K562 (cell line): ENCODE measurements at regions not wholly inside any gene's neighbourhood (a gene's known extent, or its start where the extent isn't known, plus 50 kb on each side); places are given as distances from the start of the nearest gene placed in this dataset.

Experiments
- ATAC-seq: fragments of 200-7000 bp; cut with Tn5 transposase; 3 replicates; pipeline ENCODE4 v1.9.1; 2020; ENCODE audit warnings: moderate library complexity
- BruUV-seq: library from RNA; stranded (reverse); fragments of 400-500 nt; replicated peaks from 2 replicates; lab custom pipeline; 2021; lab: Mats Ljungman, UMichigan
- CTCF ChIA-PET: fragments of 300-600 bp; formaldehyde crosslinking; extraction: SDS; loops from one replicate; lab custom pipeline; 2021; ENCODE audit warnings: low intra/inter-chr PET ratio; lab: Yijun Ruan, JAX
- POLR2A ChIA-PET: fragments of 300-600, 350-650 bp; sonication (Branson Sonifier 250); formaldehyde crosslinking; extraction: SDS; loops from one replicate; lab custom pipeline; 2021; ENCODE audit warnings: antibody characterized with exemption, inconsistent platforms; lab: Yijun Ruan, JAX
- DNase-seq, 4 experiments: peaks; one replicate each; pipeline versions ENCODE4 v3.0.0 to v3.0.0-alpha.2; 2011 to 2018; ENCODE audit warnings: low spot score in 3 of 4, mixed read lengths in 3 of 4; ENCODE audit errors: extremely low read depth in 1 of 4
- FAIRE-seq: peaks from 2 replicates; lab custom pipeline; 2011; peaks lifted over from hg19 to GRCh38; lab: Jason Lieb, UNC
- H2AFZ ChIP-seq: 2 replicates; pipeline ENCODE4 v1.6.0; 2011; ENCODE audit warnings: low read depth, low read length, control low read depth, inconsistent platforms
- H3K27ac ChIP-seq: fragments of 200-600 bp; 3 replicates; pipeline ENCODE4 v1.8.0; 2011; ENCODE audit warnings: low read depth, mild to moderate bottlenecking, control low read depth, inconsistent platforms, low read length, moderate library complexity, mixed read lengths; ENCODE audit errors: extremely low read depth
- H3K27me3 ChIP-seq, 2 experiments: fragments of 300-600 bp in 1 of 2; 2 replicates in 1 of 2; 3 replicates in 1 of 2; pipeline versions ENCODE4 v1.6.0 to v1.8.0; 2011; ENCODE audit warnings: inconsistent platforms in 2 of 2, low read length in 2 of 2, mild to moderate bottlenecking in 1 of 2, mixed read lengths in 1 of 2, moderate library complexity in 1 of 2; ENCODE audit not compliant: control insufficient read depth in 2 of 2, insufficient read depth in 2 of 2
- H3K36me3 ChIP-seq: fragments of 300-600 bp; 3 replicates; pipeline ENCODE4 v1.8.0; 2011; ENCODE audit warnings: mild to moderate bottlenecking, low read length, inconsistent platforms; ENCODE audit not compliant: control insufficient read depth, insufficient read depth
- H3K4me1 ChIP-seq, 2 experiments: fragments of 200-600 bp in 1 of 2; replicated peaks in 1 of 2; 2 replicates in 1 of 2; 3 replicates in 1 of 2; pipeline versions ENCODE4 v1.5.1 to v1.8.0; 2011; ENCODE audit warnings: inconsistent platforms in 2 of 2, low read length in 2 of 2, mild to moderate bottlenecking in 1 of 2, mixed read lengths in 1 of 2, moderate library complexity in 1 of 2; ENCODE audit not compliant: control insufficient read depth in 2 of 2, insufficient read depth in 2 of 2
- H3K4me2 ChIP-seq: 2 replicates; pipeline ENCODE4 v1.6.1; 2011; ENCODE audit warnings: low read length, control low read depth, inconsistent platforms, mixed read lengths; ENCODE audit not compliant: insufficient read depth
- H3K4me3 ChIP-seq: fragments of 200-600 bp; sonication (generic), shearing (Covaris generic); 2 replicates; pipeline ENCODE4 v1.5.1; 2016; ENCODE audit warnings: control low read depth, inconsistent platforms
- H3K79me2 ChIP-seq: fragments of 200-600 bp; 3 replicates; pipeline ENCODE4 v1.8.0; 2011; ENCODE audit warnings: low read length, inconsistent platforms; ENCODE audit not compliant: control insufficient read depth, insufficient read depth
- H3K9ac ChIP-seq, 2 experiments: 2 replicates each; pipeline versions ENCODE4 v1.6.0 to v1.6.1; 2011; ENCODE audit warnings: low read depth in 2 of 2, low read length in 2 of 2, control low read depth in 1 of 2, inconsistent platforms in 1 of 2, mild to moderate bottlenecking in 1 of 2, mixed read lengths in 1 of 2; ENCODE audit not compliant: insufficient read depth in 1 of 2
- H3K9me1 ChIP-seq: one replicate; pipeline ENCODE4 v1.6.0; 2011; ENCODE audit warnings: inconsistent platforms, mild to moderate bottlenecking, low read length, moderate library complexity; ENCODE audit not compliant: control insufficient read depth, insufficient read depth
- H3K9me3 ChIP-seq: replicated peaks from 2 replicates; pipeline ENCODE4 v1.5.1; 2011; ENCODE audit warnings: low read depth, low read length, inconsistent platforms; ENCODE audit not compliant: control insufficient read depth, insufficient read depth
- H4K20me1 ChIP-seq: replicated peaks from 2 replicates; pipeline ENCODE4 v1.6.1; 2011; ENCODE audit warnings: low read length, inconsistent platforms, mixed read lengths; ENCODE audit not compliant: control insufficient read depth, insufficient read depth
- CCAR2 ChIP-seq: fragments of 200-400 bp; formaldehyde crosslinking; IDR thresholded peaks from 2 replicates; pipeline ENCODE4 v1.6.1; 2017; ENCODE audit warnings: mild to moderate bottlenecking, low read depth, low read length
- EP300 ChIP-seq: IDR thresholded peaks from 2 replicates; pipeline ENCODE4 v1.6.1; 2012; ENCODE audit warnings: low read length, improper control_type of control experiment
- FOXP1 ChIP-seq: sonication (generic); formaldehyde crosslinking; IDR thresholded peaks from 2 replicates; pipeline ENCODE4 v1.8.0; 2022; ENCODE audit warnings: mild to moderate bottlenecking, missing genetic modification reagents
- KAT2B ChIP-seq: IDR thresholded peaks from one replicate; pipeline ENCODE4 v1.6.1; 2012; ENCODE audit warnings: low read depth, mild to moderate bottlenecking, control low read depth, inconsistent platforms, low read length, moderate library complexity
- KLF1 ChIP-seq: fragments of 450-650 bp; IDR thresholded peaks from 2 replicates; pipeline ENCODE4 v1.6.1; 2016; ENCODE audit warnings: missing genetic modification characterization, missing compliant biosample characterization
- MCM2 ChIP-seq: fragments of 450-650 bp; IDR thresholded peaks from 2 replicates; pipeline ENCODE4 v1.6.1; 2017; ENCODE audit warnings: low read depth, mild to moderate bottlenecking
- MCM5 ChIP-seq: fragments of 450-650 bp; IDR thresholded peaks from 2 replicates; pipeline ENCODE4 v1.6.1; 2016; ENCODE audit warnings: low read depth
- MYBL2 ChIP-seq, 2 experiments: fragments of 450-650 bp in 1 of 2; sonication (generic) in 1 of 2; formaldehyde crosslinking in 1 of 2; IDR thresholded peaks; 2 replicates each; pipeline versions ENCODE4 v1.6.1 to v1.8.1; 2017 to 2022; ENCODE audit warnings: borderline replicate concordance in 1 of 2, inconsistent platforms in 1 of 2, low read depth in 1 of 2, mild to moderate bottlenecking in 1 of 2, missing genetic modification reagents in 1 of 2, moderate library complexity in 1 of 2
- POLR2A ChIP-seq: fragments of 450-650 bp; conservative IDR thresholded peaks from 2 replicates; pipeline ENCODE4 v1.6.1; 2016
- RHOXF2B ChIP-seq: fragments of 250-450 bp; sonication (Bioruptor Pico); conservative IDR thresholded peaks from 2 replicates; pipeline ENCODE4 v1.5.1; 2021
- RNF2 ChIP-seq: sonication (generic); IDR thresholded peaks from 2 replicates; pipeline ENCODE4 v1.6.1; 2016
- SMARCA5 ChIP-seq: fragments of 450-650 bp; IDR thresholded peaks from 2 replicates; pipeline ENCODE4 v1.6.1; 2016
- TARDBP ChIP-seq: fragments of 450-650 bp; IDR thresholded peaks from 2 replicates; pipeline ENCODE4 v1.6.1; 2016
- ZFP30 ChIP-seq: fragments of 250-450 bp; sonication (Bioruptor Pico); IDR thresholded peaks from 2 replicates; pipeline ENCODE4 v1.8.0; 2022; ENCODE audit warnings: moderate library complexity, mild to moderate bottlenecking, inconsistent platforms, borderline replicate concordance
- WGBS: fragments of 100-300 bp; shearing (Covaris generic); methylation state at CpG from one replicate; pipeline ENCODE4 v1.1.6; 2016; ENCODE audit warnings: low coverage, mixed read lengths; ENCODE audit not compliant: insufficient coverage; ENCODE audit errors: missing lambda C conversion rate; 5-methylcytosine and 5-hydroxymethylcytosine counted together
- in situ Hi-C: fragments of 300-500 bp; cut with MboI; formaldehyde crosslinking; loops from 4 replicates; pipeline ENCODE4 v1.15.0; 2018; ENCODE audit warnings: inconsistent platforms, mixed read lengths
- intact Hi-C: fragments of 100-400 bp; cut with micrococcal nuclease; formaldehyde crosslinking; loops from 2 replicates; pipeline ENCODE4 v1.14.2; 2022
- TF ChIP-seq, protein P1 (sequence below): IDR thresholded peaks from 2 replicates; pipeline ENCODE4 v1.6.1; 2016; ENCODE audit warnings: missing genetic modification characterization, missing compliant biosample characterization
- TF ChIP-seq, protein P2 (sequence below): sonication (generic); formaldehyde crosslinking; IDR thresholded peaks from 2 replicates; pipeline ENCODE4 v1.8.1; 2023; ENCODE audit warnings: mild to moderate bottlenecking, missing genetic modification reagents
- TF ChIP-seq, protein P3 (sequence below): fragments of 450-650 bp; IDR thresholded peaks from 2 replicates; pipeline ENCODE4 v1.6.1; 2016

DNA sequence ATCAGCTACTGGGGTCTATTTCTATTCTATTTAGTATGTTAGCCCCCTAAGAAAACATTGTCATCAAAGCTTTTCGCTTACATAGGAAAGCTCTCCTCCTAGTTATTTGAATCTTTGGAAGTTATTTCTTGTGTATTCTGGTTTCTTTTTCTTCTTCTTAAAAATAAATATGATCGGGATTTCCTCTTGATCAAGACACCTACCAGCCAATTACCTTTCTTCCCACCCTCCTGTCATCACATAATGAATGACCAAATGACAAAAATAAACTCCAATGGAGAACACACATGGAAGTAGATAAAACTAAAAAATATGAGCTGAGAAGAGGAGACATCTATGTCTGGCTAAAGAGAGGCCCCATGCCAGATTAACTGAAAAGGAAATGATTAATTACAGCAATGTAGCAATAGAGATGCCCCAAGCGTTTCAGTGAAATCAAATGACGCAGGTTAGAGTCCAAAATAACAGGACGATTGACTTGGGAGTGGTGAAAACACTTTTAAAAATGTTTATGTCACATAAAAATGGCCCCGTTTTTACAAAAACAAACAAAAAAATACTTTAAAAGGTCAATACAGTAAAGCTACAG lies 59.5 kb upstream of the PCSK1 start:
- Histone ChIP-seq H4K20me1 (no peaks in the 10 kb centered on the region), H2AFZ (no peak overlapping the region)
- TF ChIP-seq, protein P1, sequence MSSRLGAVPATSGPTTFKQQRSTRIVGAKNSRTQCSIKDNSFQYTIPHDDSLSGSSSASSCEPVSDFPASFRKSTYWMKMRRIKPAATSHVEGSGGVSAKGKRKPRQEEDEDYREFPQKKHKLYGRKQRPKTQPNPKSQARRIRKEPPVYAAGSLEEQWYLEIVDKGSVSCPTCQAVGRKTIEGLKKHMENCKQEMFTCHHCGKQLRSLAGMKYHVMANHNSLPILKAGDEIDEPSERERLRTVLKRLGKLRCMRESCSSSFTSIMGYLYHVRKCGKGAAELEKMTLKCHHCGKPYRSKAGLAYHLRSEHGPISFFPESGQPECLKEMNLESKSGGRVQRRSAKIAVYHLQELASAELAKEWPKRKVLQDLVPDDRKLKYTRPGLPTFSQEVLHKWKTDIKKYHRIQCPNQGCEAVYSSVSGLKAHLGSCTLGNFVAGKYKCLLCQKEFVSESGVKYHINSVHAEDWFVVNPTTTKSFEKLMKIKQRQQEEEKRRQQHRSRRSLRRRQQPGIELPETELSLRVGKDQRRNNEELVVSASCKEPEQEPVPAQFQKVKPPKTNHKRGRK: no peak
- TF ChIP-seq EP300: no peak
- TF ChIP-seq KAT2B: no peak
- no peak for TF ChIP-seq FOXP1 (CRISPR knock-in tag)
- TF ChIP-seq CCAR2: no peak
- TF ChIP-seq RNF2: no peak
- no peak for TF ChIP-seq MCM2
- TF ChIP-seq ZFP30: no peak
- no peak for TF ChIP-seq MCM5
- TF ChIP-seq RHOXF2B (CRISPR knock-in tag): no peak
- no peak for TF ChIP-seq SMARCA5
- no peak for TF ChIP-seq TARDBP
- TF ChIP-seq, protein P2, sequence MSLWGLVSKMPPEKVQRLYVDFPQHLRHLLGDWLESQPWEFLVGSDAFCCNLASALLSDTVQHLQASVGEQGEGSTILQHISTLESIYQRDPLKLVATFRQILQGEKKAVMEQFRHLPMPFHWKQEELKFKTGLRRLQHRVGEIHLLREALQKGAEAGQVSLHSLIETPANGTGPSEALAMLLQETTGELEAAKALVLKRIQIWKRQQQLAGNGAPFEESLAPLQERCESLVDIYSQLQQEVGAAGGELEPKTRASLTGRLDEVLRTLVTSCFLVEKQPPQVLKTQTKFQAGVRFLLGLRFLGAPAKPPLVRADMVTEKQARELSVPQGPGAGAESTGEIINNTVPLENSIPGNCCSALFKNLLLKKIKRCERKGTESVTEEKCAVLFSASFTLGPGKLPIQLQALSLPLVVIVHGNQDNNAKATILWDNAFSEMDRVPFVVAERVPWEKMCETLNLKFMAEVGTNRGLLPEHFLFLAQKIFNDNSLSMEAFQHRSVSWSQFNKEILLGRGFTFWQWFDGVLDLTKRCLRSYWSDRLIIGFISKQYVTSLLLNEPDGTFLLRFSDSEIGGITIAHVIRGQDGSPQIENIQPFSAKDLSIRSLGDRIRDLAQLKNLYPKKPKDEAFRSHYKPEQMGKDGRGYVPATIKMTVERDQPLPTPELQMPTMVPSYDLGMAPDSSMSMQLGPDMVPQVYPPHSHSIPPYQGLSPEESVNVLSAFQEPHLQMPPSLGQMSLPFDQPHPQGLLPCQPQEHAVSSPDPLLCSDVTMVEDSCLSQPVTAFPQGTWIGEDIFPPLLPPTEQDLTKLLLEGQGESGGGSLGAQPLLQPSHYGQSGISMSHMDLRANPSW (CRISPR knock-in tag): no peak
- no peak for TF ChIP-seq KLF1 (tag)
- TF ChIP-seq, protein P3, sequence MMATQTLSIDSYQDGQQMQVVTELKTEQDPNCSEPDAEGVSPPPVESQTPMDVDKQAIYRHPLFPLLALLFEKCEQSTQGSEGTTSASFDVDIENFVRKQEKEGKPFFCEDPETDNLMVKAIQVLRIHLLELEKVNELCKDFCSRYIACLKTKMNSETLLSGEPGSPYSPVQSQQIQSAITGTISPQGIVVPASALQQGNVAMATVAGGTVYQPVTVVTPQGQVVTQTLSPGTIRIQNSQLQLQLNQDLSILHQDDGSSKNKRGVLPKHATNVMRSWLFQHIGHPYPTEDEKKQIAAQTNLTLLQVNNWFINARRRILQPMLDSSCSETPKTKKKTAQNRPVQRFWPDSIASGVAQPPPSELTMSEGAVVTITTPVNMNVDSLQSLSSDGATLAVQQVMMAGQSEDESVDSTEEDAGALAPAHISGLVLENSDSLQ: no peak
- TF ChIP-seq MYBL2 (IDR thresholded peaks at IDR 0.05; ENCODE audit: low read depth): no peak
- no peak for TF ChIP-seq MYBL2 (CRISPR knock-in tag; IDR thresholded peaks at IDR 0.05; ENCODE audit: borderline replicate concordance)
- TF ChIP-seq POLR2A: no peak
- TF ChIP-seq, all 486 proteins: peak for 0
- WGBS: 1% methylated on average over 6 of the region's 6 CpGs
- DNase-seq (no peak), FAIRE-seq (no peak), ATAC-seq (no peak)
- intact Hi-C loops: no loop called here
- in situ Hi-C loops: no loop called here
- H3K79me2 ChIP-seq: no peaks in the 10 kb centered on the region
- CTCF ChIA-PET: no interaction called here
- no peaks in the 10 kb centered on the region for H3K4me1 ChIP-seq
- H3K9me3 ChIP-seq: no peaks in the 10 kb centered on the region
- no peak overlapping the region for H3K27ac ChIP-seq
- BruUV-seq: no TSS peak
- no peaks in the 10 kb centered on the region for H3K9me1 ChIP-seq
- POLR2A ChIA-PET: interaction anchor here (0.7 kb wide), 1 partner anchor 1991 kb away, joined by 3 read pairs; no protein-coding TSS in a partner anchor
- H3K36me3 ChIP-seq: no peaks in the 10 kb centered on the region
- no peak overlapping the region for H3K4me3 ChIP-seq
- no peak overlapping the region for H3K9ac ChIP-seq
- H3K27me3 ChIP-seq: no peaks in the 10 kb centered on the region
- H3K4me2 ChIP-seq: no peak overlapping the region
